Heart left ventricle (tissue), 13 donors: ENCODE measurements at regions not wholly inside any gene's neighbourhood (a gene's known extent, or its start where the extent isn't known, plus 50 kb on each side); places are given as distances from the start of the nearest gene placed in this dataset.

Source experiments
- POLR2A ChIP-seq, 2 donors: fragments of 450-650 bp; IDR thresholded peaks; one replicate each; pipeline ENCODE4 v1.6.1; 2017; ENCODE audit warnings: antibody characterized with exemption in 2 of 2, mild to moderate bottlenecking in 2 of 2, moderate library complexity in 2 of 2
- TF ChIP-seq, protein P1 (sequence below), 12 donors: fragments of 200-600 bp; sonication (generic) in 4 of 12; IDR thresholded peaks; one replicate each; pipeline versions ENCODE4 v1.5.0 to v1.8.0; 2018 to 2022; ENCODE audit warnings: antibody characterized with exemption in 12 of 12, mild to moderate bottlenecking in 5 of 12
- donor health status: ischemic (EF 13 %, LVEDD 7.1; RV severe dilation, severe dysfunction).
- donor health status: DM: no; HTN: yes; CAD: no.
- donor health status: DM: no; HTN: no; CAD: no.
- donor health status: ischemic (EF 25% LVEDD 6.9; RV normal size, moderate dysfunction).
- donor health status: ischemic (EF 25% LVEDD 5.7; RV mildly dilated, moderate dysfunction).
- donor health status: ischemic (EF 35%, LVEDD 5.7; RV mildly dilated, moderate dysfunction).
- donor health status: nonischemic (EF 11% LVEDD 7.7; RV severe dilation, severe dysfunction).
- donor health status: DM: yes; HTN: yes; CAD: no.
- donor health status: PGD.
- donor health status: ischemic (EF 29% LVEDD 5.4; RV normal size, mild dysfunction).
- donor health status: nonischemic (EF 23%, LVEDD 6.1; RV moderate dilation, normal function).

GRCh38 chr14:85921241-85921640 is 391.3 kb downstream of the FLRT2 start:
- TF ChIP-seq, protein P1, sequence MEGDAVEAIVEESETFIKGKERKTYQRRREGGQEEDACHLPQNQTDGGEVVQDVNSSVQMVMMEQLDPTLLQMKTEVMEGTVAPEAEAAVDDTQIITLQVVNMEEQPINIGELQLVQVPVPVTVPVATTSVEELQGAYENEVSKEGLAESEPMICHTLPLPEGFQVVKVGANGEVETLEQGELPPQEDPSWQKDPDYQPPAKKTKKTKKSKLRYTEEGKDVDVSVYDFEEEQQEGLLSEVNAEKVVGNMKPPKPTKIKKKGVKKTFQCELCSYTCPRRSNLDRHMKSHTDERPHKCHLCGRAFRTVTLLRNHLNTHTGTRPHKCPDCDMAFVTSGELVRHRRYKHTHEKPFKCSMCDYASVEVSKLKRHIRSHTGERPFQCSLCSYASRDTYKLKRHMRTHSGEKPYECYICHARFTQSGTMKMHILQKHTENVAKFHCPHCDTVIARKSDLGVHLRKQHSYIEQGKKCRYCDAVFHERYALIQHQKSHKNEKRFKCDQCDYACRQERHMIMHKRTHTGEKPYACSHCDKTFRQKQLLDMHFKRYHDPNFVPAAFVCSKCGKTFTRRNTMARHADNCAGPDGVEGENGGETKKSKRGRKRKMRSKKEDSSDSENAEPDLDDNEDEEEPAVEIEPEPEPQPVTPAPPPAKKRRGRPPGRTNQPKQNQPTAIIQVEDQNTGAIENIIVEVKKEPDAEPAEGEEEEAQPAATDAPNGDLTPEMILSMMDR (IDR thresholded peaks at IDR 0.05), result no peak
- TF ChIP-seq POLR2A (IDR thresholded peaks at IDR 0.05), result no peak
